Caco-2 (cell line): ENCODE measurements at regions not wholly inside any gene's neighbourhood (a gene's known extent, or its start where the extent isn't known, plus 50 kb on each side); places are given as distances from the start of the nearest gene placed in this dataset.

ENCODE experiments used
- BruUV-seq: library from RNA; stranded (reverse); fragments of 400-500 nt; replicated peaks from 2 replicates; lab custom pipeline; 2021; lab: Mats Ljungman, UMichigan
- CTCF ChIA-PET: fragments of 300-600 bp; sonication (Branson Sonifier 250); formaldehyde crosslinking; loops from one replicate; lab custom pipeline; 2022; ENCODE audit warnings: antibody characterized with exemption; lab: Charles Lee
- POLR2A ChIA-PET: fragments of 300-600 bp; sonication (Branson Sonifier 250); formaldehyde crosslinking; loops from one replicate; lab custom pipeline; 2022; ENCODE audit warnings: antibody characterized with exemption; lab: Charles Lee
- DNase-seq, 2 experiments: peaks; one replicate each; pipeline versions ENCODE4 v3.0.0 to v3.0.0-alpha.2; 2020 to 2022
- H3K27me3 ChIP-seq: replicated peaks from 2 replicates; pipeline ENCODE4 v1.6.0; 2011; ENCODE audit warnings: low read length; ENCODE audit not compliant: control insufficient read depth, insufficient read depth
- H3K36me3 ChIP-seq: 2 replicates; pipeline ENCODE4 v1.5.1; 2011; ENCODE audit warnings: low read length; ENCODE audit not compliant: control insufficient read depth, insufficient read depth
- H3K4me1 ChIP-seq: fragments of 250-450 bp; sonication (Bioruptor Pico); 2 replicates; pipeline ENCODE4 v1.5.1; 2020; ENCODE audit warnings: mild to moderate bottlenecking
- H3K4me3 ChIP-seq: 2 replicates; pipeline ENCODE4 v1.5.1; 2011; ENCODE audit warnings: low read depth, mild to moderate bottlenecking, control low read depth, low read length
- H3K9me3 ChIP-seq: fragments of 250-450 bp; sonication (Bioruptor Pico); 2 replicates; pipeline ENCODE4 v1.5.1; 2020; ENCODE audit warnings: mild to moderate bottlenecking, moderate library complexity
- H3K27ac Mint-ChIP-seq: one replicate; pipeline ENCODE4 v1.8.0; 2022; ENCODE audit warnings: mixed read lengths; ENCODE audit not compliant: unreplicated experiment
- H3K27me3 Mint-ChIP-seq: one replicate; pipeline ENCODE4 v1.8.0; 2022; ENCODE audit warnings: mixed read lengths; ENCODE audit not compliant: insufficient read depth, unreplicated experiment
- H3K36me3 Mint-ChIP-seq: one replicate; pipeline ENCODE4 v1.8.0; 2022; ENCODE audit warnings: mild to moderate bottlenecking, mixed read lengths; ENCODE audit not compliant: insufficient read depth, unreplicated experiment
- H3K4me1 Mint-ChIP-seq: one replicate; pipeline ENCODE4 v1.8.0; 2022; ENCODE audit warnings: low read depth, mixed read lengths; ENCODE audit not compliant: unreplicated experiment
- H3K4me3 Mint-ChIP-seq: one replicate; pipeline ENCODE4 v1.8.0; 2022; ENCODE audit warnings: mild to moderate bottlenecking, moderate library complexity, mixed read lengths; ENCODE audit not compliant: unreplicated experiment
- H3K9me3 Mint-ChIP-seq: one replicate; pipeline ENCODE4 v1.8.0; 2022; ENCODE audit warnings: mixed read lengths; ENCODE audit not compliant: unreplicated experiment
- intact Hi-C: fragments of 100-400 bp; cut with micrococcal nuclease; formaldehyde crosslinking; loops from one replicate; pipeline ENCODE4 v1.10.0; 2022; ENCODE audit not compliant: unreplicated experiment
- TF ChIP-seq, protein P1 (sequence below), 2 experiments: fragments of 200-600 bp in 1 of 2; IDR thresholded peaks; 1 replicate in 1 of 2; 2 replicates in 1 of 2; pipeline versions ENCODE4 v1.5.1 to v1.8.0; 2011 to 2022; ENCODE audit warnings: antibody characterized with exemption in 1 of 2, control low read depth in 1 of 2, inconsistent platforms in 1 of 2, low read depth in 1 of 2, low read length in 1 of 2, mild to moderate bottlenecking in 1 of 2, moderate library complexity in 1 of 2; ENCODE audit not compliant: insufficient read depth in 1 of 2, severe bottlenecking in 1 of 2, unreplicated experiment in 1 of 2

DNA sequence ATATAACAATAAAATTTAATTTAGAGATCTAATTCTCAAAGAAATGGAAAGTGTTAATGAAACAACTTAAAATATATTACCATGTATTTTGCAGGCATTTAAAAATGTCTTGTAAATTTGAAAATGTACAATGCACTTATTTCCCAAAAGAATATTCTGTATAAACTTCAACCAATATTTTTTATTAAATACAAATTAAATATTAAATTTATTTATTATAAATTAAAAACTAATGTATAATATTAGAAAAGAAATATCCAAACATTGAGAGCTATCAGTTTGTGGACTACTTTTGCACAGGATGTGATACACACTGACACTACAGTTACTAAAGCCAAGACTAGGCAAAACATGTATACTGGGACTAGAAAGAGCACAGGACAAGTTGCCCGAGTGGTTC is 707.0 kb upstream of the NRSN1 start:
- H3K36me3 ChIP-seq = no peaks in the 10 kb centered on the region
- H3K9me3 Mint-ChIP-seq = no peaks in the 10 kb centered on the region
- POLR2A ChIA-PET = no interaction called here
- CTCF ChIA-PET = no interaction called here
- H3K36me3 Mint-ChIP-seq = no peaks in the 10 kb centered on the region
- intact Hi-C loops = no loop called here
- H3K27me3 Mint-ChIP-seq = no peaks in the 10 kb centered on the region
- TF ChIP-seq, protein P1, sequence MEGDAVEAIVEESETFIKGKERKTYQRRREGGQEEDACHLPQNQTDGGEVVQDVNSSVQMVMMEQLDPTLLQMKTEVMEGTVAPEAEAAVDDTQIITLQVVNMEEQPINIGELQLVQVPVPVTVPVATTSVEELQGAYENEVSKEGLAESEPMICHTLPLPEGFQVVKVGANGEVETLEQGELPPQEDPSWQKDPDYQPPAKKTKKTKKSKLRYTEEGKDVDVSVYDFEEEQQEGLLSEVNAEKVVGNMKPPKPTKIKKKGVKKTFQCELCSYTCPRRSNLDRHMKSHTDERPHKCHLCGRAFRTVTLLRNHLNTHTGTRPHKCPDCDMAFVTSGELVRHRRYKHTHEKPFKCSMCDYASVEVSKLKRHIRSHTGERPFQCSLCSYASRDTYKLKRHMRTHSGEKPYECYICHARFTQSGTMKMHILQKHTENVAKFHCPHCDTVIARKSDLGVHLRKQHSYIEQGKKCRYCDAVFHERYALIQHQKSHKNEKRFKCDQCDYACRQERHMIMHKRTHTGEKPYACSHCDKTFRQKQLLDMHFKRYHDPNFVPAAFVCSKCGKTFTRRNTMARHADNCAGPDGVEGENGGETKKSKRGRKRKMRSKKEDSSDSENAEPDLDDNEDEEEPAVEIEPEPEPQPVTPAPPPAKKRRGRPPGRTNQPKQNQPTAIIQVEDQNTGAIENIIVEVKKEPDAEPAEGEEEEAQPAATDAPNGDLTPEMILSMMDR (IDR thresholded peaks at IDR 0.05; ENCODE audit: insufficient read depth in 1 of 2, low read depth in 1 of 2, low read length in 1 of 2, severe bottlenecking in 1 of 2, unreplicated experiment in 1 of 2) = no peak
- no peak for DNase-seq
- H3K4me3 Mint-ChIP-seq = no peak overlapping the region
- no peak overlapping the region for H3K27ac Mint-ChIP-seq
- no peaks in the 10 kb centered on the region for H3K4me1 ChIP-seq
- H3K27me3 ChIP-seq = no peaks in the 10 kb centered on the region
- no peak overlapping the region for H3K4me3 ChIP-seq
- H3K9me3 ChIP-seq = no peaks in the 10 kb centered on the region
- no peaks in the 10 kb centered on the region for H3K4me1 Mint-ChIP-seq
- BruUV-seq = no TSS peak

DNA sequence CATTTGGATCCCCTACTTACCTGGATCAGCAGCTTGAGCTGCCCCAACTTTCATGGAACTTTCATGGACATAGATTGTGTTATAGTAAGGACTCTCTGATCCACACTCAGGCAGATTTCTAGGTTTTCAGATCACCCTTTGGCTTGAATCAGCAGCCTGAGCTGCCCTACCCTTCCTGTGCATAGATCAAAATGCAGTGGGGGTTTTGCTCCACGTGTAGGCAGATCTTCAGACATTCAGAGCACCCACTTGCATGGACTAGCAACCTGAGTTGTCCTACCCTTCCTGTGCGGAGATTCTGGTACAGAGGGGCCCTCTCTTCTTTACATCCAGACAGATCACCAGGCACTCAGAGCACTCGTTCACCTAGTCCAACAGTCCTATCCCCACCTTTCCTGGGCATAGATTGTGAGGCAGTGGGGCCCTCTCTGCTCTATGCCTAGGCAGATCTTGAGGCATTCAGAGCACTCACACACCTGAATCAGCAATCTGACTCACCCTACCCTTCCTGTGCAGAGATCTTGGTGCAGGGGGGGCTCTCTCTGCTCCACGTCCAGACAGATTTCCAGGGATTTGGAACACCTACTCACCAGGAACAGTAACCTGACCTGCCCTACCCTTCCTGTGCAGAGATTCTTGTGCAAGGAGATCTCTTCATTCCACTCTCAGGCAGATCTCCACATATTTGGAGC is 705.2 kb upstream of the NRSN1 start:
- no peak overlapping the region for H3K4me3 Mint-ChIP-seq

DNA sequence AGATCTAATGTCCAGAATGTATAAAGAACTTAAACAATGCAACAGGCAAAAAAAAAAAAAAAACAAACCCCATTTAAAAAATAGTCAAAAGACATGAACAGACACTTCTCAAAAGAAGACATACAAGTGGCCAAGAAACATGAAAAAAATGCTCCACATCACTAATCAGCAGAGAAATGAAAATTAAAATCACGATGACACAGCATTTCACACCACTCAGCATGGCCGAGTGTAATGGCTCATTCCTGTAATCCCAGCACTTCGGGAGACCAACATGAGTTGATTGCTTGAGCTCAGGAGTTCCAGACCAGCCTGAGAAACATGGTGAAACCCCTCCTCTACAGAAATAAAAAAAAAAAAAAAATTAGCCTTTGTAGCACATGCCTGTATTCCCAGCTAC is 701.4 kb upstream of the NRSN1 start:
- DNase-seq = no peak
- H3K4me3 Mint-ChIP-seq = no peak overlapping the region
- BruUV-seq = no TSS peak
- H3K27ac Mint-ChIP-seq = no peak overlapping the region
- ChIA-PET POLR2A (no interaction called here), CTCF (no interaction called here)
- no peaks in the 10 kb centered on the region for H3K4me1 Mint-ChIP-seq
- H3K36me3 Mint-ChIP-seq = no peaks in the 10 kb centered on the region
- H3K27me3 Mint-ChIP-seq = no peaks in the 10 kb centered on the region
- Histone ChIP-seq H3K4me3 (no peak overlapping the region), H3K4me1 (no peaks in the 10 kb centered on the region), H3K27me3 (no peaks in the 10 kb centered on the region), H3K36me3 (no peaks in the 10 kb centered on the region), H3K9me3 (no peaks in the 10 kb centered on the region)
- peaks cover 4% of the 10 kb centered on the region for H3K9me3 Mint-ChIP-seq
- intact Hi-C loops = no loop called here
- TF ChIP-seq, protein P1 (IDR thresholded peaks at IDR 0.05; ENCODE audit: insufficient read depth in 1 of 2, low read depth in 1 of 2, low read length in 1 of 2, severe bottlenecking in 1 of 2, unreplicated experiment in 1 of 2) = no peak

More for the DNA sequence above, 705.2 kb upstream of the NRSN1 start:
- Histone ChIP-seq H3K4me1 (no peaks in the 10 kb centered on the region), H3K27me3 (no peaks in the 10 kb centered on the region), H3K9me3 (no peaks in the 10 kb centered on the region), H3K4me3 (no peak overlapping the region), H3K36me3 (no peaks in the 10 kb centered on the region)
- Mint-ChIP-seq H3K27ac (no peak overlapping the region), H3K36me3 (no peaks in the 10 kb centered on the region), H3K4me1 (no peaks in the 10 kb centered on the region), H3K27me3 (no peaks in the 10 kb centered on the region), H3K9me3 (no peaks in the 10 kb centered on the region)
- intact Hi-C loops = no loop called here
- TF ChIP-seq, protein P1 (IDR thresholded peaks at IDR 0.05; ENCODE audit: insufficient read depth in 1 of 2, low read depth in 1 of 2, low read length in 1 of 2, severe bottlenecking in 1 of 2, unreplicated experiment in 1 of 2) = no peak
- POLR2A ChIA-PET = no interaction called here
- BruUV-seq = no TSS peak
- CTCF ChIA-PET = no interaction called here
- DNase-seq = no peak
